ENCODE measurements at regions not wholly inside any gene's neighbourhood (a gene's known extent, or its start where the extent isn't known, plus 50 kb on each side); places are given as distances from the start of the nearest gene placed in this dataset.
"Not testable (repeated sequence)": the region's sequence is repeated elsewhere in the genome, so short reads cannot be mapped to it uniquely, and the experiment has no call there.

DNA sequence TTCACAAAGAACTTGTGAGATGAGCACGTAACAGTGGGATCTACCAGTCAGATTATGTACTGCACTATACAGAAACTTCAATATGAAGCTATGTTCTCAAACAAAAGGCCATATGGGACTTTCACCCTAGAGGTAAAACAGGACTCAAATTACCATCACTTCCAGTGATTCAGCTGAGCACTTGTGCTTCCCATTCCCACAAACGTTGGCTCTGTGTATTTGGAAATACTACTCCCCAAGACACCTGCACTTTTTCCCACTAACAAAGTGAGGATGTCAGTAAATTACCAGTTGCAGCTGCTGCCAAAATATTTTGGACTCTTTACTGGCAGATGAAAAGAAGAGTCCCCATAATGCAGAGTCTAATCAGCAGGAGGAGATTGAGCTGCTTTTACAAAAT, 1570.1 kb downstream of the SI start:
- no peak for DNase-seq

DNA sequence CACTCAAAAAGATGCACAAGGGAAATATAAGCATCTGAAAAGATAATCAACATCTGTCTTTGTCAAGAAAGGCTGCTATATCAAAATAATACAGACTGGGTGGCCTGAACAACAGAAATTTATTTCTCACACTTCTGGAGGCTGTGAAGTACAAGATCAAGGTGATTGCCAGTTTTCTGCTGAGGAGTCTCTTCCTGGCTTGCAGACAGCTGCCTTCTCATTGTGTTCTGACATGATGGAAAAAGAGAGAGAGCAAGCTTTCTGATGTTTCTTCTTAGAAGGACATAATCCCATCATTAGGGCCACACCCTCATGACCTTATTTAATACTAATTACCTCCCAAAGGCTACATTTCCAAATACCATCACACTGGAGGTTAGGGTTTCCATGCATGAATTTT, 1573.3 kb downstream of the SI start:
- DNase-seq, result no peak

DNA sequence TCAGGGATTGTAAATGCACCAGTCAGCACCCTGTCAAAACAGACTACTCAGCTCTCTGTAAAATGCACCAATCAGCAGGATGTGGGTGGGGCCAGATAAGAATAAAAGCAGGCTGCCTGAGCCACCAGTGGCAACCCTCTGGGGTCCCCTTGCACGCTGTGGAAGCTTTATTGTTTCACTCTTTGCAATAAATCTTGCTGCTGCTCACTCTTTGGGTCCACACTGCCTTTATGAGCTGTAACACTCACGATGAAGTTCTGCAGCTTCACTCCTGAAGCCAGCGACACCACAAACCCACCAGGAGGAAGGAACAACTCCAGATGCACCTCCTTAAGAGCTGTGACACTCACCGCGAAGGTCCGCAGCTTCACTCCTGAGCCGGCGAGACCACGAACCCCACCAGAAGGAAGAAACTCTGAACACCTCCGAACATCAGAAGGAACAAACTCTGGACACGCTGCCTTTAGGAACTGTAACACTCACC, 1578.5 kb downstream of the SI start:
- not testable (repeated sequence) for DNase-seq

GRCh38 chr3:163498842-163499735, 1579.2 kb downstream of the SI start:
- DNase-seq, result not testable (repeated sequence)

- no peak for DNase-seq
Measured at GRCh38 chr3:163491714-163492113, 1586.6 kb downstream of the SI start.

GRCh38 chr3:163490119-163490518, 1588.2 kb downstream of the SI start:
- peak; percentile 15 to 30 for DNase-seq

DNA sequence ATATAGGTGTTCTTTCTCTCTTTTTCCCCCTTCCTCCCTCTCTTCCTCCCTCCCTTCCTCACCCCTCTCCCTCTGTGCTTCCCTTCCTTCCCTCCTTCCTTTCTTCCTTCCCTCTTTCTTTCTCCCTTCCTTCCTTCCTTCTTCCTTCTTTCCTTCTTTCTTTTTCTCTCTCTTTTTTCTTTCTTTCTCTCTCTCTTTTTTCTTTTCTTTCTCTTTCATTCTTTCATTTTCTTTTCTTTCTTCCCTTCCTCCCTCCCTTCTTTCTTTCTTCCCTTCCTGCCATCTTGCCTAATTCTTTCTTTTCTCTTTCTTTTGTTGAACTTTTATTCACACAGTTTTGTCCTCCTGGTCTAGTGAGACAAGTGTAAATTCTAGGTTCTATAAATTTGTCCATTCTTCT, 1595.6 kb downstream of the SI start:
- no peak for DNase-seq

DNA sequence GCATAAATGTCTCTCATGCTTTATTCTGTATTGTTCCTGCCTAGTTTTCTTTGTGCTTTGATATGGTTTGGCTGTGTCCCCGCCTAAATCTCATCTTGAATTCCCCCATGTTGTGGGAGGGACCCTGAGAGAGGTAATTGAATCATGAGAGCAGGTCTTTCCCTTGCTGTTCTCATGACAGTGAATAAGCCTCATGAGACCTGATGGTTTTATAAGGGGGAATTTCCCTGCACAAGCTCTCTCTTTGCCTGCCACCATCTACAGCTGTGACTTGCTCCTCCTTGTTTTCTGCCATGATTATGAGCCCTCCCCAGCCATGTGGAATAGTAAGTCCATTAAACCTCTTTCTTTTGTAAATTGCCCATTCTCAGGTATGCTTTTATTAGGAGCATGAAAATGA, 1596.6 kb downstream of the SI start:
- DNase-seq, result no peak

GRCh38 chr3:163476179-163476578, 1602.1 kb downstream of the SI start:
- no peak for DNase-seq

DNA sequence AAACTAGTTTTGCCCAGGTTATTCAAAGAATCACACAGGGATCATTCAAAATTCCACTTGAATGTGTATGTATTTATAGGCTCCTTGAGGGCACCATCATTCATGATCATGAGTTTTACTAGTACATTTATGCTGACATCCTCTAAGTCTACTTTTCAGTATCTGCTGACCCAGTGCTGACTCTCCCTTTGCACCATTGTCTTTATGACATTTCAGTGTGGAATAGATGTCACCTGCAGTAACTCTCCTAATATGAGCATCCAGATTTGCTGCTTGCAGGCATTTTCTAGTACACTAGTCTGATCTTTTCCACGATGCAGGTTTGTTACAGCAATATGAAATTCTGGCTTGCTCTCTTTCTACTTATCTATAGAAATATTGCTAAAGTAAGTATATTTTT, 1603.5 kb downstream of the SI start:
- no peak for DNase-seq

DNA sequence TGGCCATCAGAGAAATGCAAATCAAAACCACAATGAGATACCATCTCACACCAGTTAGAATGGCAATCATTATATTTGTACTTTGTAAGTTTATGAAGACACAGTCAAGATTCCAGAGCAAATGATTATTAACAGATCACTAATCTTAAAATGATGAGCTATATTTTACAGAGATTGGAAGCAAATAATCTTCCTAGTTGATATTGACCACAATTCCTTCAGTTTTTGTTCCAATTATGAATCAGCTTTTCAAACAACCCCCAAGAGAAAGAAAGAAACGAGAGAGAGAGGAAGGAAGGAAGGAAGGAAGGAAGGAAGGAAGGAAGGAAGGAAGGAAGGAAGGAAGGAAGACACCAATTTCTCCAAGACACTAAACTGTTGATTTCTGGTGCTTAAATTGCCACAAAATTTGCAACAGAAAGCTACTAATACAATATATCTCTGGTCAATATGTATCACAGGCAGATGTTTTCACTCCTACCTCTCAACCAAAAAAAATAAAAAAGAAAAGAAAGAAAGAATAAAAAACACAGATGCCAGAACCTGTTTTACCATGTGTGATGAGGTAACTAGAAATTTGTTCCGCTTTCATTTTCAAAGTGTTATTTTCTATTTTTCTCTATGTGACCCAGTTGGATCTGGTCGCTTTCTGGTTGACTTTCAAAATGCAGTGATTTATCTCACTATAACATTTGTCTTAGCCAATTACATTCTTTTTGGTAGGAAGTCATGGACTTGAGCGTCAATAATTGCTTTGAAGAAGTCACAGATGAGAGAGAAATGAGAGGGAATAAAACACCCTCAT, 1609.6 kb downstream of the SI start:
- no peak for DNase-seq

DNA sequence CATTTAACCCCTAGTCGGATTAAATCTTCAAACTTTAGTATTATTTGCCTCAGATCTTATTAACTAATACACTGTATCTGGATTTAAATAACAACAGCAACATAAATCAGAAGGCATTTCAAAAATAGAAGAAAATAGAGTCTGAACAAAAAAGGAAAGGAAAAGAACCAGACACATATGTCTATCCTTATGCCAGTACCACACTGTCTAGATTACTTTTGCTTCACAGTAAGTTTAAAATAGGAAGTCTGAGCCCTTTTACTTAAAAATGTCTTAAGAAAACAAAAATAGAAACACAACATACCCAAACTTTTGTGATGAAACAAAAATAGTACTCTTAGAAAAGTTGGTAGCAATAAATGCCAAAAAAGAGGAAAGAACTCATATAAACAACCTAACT, 1615.8 kb downstream of the SI start:
- no peak for DNase-seq

- DNase-seq, result no peak
Measured at GRCh38 chr3:163450698-163451097, 1627.6 kb downstream of the SI start.

GRCh38 chr3:163438760-163439159, 1639.5 kb downstream of the SI start:
- DNase-seq, result no peak

DNA sequence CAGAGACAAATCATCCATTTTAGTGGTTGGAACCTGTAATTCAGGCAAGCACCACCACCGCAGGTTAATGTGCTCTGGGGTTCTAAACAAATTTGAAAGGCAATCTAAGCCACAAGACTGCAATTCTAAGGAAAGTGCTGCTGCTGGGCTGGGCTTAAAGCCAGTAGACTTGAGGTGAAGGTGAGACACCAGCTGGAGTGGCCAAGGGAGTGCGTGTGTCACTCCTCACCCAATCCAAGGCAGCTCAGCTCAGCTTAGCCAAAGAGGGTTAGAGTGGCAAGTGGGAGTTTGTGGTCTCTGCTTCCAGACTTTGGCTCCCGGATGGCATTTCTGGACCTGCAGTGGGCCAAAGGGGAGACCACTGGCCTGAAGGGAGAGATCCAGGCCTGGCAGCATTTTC, 1655.6 kb downstream of the SI start:
- no peak for DNase-seq

DNA sequence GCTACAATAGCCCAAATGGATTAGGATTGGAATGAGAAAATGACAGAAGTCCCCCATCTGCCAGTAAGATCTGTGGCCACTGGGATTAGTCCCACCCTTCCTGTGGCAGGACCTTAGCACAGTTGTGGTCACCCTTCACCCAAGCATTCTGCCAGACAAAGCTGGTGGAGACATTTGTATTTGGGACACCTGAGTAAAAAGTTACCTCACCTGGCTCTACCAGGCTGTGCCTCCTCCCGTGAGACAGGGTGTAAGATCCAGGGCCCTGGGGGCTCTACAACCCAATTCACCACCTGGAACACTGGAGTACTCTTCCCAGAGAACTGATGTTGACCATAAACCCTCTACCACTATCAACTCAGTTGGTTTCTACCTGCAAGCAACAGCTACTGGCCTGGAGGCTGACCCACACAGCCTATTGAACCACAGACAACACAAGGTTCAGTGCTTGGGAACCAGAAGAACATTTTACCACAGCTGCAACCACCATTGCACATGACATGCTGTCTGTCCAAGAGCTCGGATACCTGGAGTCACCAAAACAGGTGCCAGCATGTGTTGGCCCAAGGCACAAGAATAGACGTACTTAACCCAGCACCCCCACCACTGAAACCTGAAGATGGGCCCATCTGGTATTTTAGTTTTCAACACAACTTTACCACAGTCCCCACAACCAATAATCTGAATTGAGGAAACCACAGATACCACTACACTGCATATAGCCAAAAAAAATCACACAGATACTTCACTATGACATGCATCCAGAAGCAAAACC, 1686.7 kb downstream of the SI start:
- no peak for DNase-seq

GRCh38 chr3:163384383-163384782, 1693.9 kb downstream of the SI start:
- DNase-seq, result no peak

DNA sequence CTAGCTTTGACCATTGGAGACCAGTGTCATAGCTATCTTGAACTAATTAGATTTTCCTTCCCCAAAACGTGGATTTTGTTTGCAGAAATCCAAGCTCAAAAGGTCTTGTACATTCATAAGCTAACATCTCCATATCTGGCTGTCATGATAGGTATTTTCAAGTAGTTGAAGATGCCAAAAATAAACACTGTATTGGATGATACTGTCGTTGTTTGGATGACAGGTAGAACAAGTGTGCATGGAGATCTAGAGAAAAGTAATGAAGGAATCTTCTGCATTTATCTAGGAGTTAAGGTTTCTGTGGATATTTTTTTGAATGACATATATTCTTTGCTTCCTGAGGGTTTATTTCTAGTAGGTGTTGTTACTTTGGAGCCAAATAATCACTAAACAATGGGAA, 1696.1 kb downstream of the SI start:
- DNase-seq, result no peak

DNA sequence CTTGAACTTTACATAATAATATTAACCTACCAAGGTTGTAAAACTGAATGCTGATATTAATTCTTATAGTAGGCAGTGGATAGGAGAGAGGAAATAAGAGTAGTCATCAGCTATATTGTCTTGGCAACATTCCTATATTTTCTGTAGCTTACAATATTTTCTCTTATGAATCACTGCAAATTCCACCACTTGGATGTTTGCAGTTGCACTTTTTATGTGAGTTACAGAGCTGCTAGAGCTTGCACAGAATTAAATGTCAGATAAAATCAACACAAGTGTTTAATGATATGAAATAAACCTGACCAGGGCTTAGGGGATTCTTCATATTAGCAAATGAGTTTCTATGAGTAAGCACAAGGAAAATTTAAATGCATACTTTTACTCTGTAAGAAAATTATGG, 1710.1 kb downstream of the SI start:
- no peak for DNase-seq

DNA sequence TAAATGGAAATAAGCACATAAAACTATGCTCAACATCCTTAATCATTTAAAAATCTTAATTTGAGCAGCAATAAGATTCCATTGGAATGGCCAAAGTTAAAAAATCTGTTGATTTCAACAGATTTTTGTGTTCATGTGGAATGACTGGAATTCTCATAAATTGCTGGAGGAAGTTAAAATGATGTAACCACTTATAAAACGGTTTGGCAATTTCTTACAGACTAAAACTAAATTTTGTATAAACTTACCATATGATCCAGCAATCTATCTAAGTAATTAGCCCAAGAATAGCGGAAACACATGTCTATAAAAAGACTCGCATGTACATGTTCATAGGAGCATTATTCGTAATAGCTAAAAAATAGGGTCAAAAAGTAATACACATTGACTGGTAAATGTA, 1713.6 kb downstream of the SI start:
- no peak for DNase-seq

DNA sequence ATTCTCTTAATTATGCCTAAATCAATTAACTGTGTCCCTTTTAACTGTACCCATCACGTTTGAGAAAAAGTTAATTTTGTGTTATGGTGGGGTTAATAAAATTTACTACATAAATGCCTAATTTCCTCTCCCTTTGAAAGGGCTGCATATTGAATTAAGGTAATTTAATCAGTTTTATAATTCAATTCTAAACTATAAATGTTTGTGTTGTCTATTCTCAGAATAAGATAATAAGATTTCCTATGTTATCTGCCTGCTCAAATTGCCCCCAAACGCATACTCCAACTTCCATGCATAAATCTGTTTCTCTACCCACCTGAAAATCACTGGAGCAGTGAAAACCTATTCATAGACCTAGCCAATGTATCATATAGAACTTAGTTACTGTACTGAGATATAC, 1716.1 kb downstream of the SI start:
- DNase-seq, result no peak

GRCh38 chr3:163361357-163361878, 1716.9 kb downstream of the SI start:
- DNase-seq, result not testable (repeated sequence)

DNA sequence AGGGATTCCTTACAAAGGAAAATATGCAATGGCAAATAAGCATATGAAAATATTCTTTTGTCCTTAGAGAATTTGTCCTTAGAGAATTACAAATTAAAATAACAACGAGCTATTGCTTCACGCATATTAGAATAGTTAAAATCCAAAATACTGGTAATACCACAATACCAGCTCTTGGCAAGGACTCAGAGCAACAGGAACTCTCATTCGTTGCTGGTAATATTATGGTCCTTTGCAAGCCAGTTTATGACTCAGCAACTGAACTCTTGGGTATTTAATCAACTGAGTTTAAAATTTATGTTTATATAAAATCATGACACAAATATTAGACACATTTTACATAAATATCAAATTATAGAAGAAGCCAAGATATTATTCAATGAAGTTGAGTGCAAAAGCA, 1730.4 kb downstream of the SI start:
- no peak for DNase-seq
